GM19397 (cell line): ENCODE measurements at regions not wholly inside any gene's neighbourhood (a gene's known extent, or its start where the extent isn't known, plus 50 kb on each side); places are given as distances from the start of the nearest gene placed in this dataset.

ENCODE experiments used
- ATAC-seq: cut with Tn5 transposase; IDR thresholded peaks from one replicate; pipeline ENCODE4 v1.9.1; 2021; ENCODE audit warnings: mild to moderate bottlenecking, moderate library complexity; ENCODE audit not compliant: unreplicated experiment

DNA sequence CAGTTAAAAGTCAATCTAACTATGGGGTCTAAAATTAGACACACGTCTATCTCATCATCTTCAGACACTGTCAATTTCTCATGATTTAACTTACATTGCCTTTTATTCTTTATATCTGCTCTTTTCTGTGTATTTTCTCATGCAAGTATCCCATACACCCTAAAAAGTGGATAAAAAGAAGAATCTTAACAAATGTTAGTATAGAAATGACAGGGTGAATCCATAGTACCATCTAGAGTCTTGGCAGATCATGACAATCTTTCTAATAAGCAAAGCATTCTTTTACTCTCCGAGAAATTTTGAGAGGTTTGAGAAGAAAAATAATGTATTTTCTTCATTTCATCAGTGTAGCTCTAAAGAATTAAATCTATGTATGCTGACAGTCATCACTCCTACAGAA is 382.7 kb downstream of the C6orf118 start:
- no peak for ATAC-seq

- ATAC-seq = no peak
Observed at GRCh38 chr6:164925681-164926530, 383.5 kb downstream of the C6orf118 start.

DNA sequence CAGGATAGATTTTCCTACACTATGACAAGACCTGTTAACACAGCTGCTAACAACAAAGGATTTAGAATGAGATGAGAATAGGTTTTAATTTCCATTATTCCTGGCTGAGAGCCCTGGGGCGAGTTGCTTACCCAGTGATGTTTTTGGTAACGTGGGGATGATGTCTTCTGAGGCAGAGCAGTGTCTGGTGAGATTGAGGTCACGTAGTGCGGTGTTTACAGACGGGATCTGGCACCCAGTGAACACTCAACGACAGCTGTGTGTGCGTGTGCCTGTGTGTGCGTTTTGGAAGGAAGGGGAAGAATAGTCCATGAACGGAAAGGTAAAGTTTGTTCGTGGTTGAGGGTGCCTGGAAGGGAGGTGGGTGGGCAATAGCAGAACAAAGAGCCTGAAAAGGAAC is 384.7 kb downstream of the C6orf118 start:
- no peak for ATAC-seq

DNA sequence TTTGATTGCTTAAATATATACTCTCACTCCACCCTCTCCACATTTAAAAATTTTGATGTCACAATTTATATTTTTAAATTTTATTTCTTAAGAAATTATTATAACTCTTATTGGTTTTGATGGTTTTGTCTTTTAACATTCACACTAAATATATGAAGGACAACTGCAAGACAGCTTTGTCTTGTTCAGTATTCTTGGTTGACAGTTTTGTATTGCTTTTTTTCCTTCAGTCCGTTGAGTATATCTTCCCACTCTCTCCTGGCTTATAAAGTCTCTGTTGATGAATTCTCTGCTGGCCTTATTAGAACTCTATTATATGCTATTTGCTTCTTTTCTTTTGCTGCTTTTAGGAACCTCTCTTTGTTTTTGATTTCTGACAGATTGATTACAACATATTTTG is 392.2 kb downstream of the C6orf118 start:
- no peak for ATAC-seq

GRCh38 chr6:164916087-164916486 is 393.3 kb downstream of the C6orf118 start:
- no peak for ATAC-seq

DNA sequence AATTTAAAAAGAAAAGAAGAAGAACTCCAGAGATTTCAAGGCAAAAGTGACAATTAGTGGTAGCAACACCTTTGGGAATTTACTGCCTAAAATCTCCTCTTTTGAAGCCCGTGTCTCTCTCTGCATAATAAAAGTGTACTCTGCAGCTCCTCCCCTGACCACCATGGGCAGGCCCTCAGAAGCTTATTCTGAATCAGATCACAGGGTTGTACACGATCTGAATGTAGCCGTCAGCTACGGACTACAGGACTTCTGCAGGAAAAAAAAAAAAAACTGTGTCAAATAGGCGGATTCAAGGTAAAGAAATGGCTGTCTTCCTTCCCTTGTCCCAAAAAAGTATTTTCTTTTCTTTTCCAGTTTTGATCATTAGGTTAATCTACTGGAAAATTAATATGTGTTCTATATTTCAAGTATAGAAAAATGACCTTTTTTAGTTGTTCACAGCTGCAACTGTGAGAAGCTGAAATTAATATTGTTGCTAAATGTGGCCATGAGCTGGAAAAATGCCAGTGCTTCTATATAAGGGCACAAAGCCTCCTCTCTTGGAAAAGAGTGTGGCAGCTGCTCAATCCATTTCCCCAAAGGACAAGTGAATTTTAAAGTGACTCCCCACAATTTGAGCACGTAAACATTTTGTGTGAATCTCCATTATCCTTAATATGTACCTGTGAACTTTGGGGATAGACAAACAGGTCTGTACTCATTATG is 397.4 kb downstream of the C6orf118 start:
- no peak for ATAC-seq

DNA sequence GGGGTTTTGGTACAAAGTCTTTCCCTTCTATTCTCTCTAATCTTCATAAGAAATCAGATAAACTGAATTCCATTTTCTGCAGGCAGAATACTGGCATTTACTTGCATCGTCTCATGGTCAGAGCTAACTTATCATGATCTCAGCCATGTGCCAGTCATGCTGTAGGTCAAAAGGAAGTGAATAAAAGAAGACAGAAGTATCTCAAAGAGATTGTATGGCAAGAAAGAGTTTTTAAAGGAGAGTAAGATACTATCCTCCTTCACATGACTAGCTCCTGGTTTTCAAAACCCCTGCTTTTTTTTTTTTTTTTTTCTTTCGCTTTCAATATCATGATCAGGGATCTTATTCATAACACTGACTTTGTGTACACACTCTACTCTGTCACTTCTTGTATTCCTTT is 398.3 kb downstream of the C6orf118 start:
- no peak for ATAC-seq

DNA sequence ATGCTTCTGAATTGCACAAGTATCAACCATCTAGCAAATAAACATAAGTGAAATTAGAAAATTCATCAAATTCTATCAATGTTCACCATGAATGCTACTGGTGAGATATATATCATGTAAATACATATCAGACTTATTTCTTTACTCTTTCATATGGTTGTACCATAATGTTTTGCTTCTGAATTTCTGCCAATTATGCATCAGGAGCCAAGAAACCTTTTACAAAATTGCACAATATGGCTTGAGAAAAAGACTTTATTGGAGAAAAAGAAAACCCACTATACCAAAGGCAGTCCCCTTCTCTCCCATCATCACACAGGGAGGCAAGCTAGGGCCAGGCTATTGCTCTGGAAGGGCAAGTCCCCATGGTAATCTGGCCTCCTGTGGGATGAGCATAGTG is 402.6 kb downstream of the C6orf118 start:
- no peak for ATAC-seq

DNA sequence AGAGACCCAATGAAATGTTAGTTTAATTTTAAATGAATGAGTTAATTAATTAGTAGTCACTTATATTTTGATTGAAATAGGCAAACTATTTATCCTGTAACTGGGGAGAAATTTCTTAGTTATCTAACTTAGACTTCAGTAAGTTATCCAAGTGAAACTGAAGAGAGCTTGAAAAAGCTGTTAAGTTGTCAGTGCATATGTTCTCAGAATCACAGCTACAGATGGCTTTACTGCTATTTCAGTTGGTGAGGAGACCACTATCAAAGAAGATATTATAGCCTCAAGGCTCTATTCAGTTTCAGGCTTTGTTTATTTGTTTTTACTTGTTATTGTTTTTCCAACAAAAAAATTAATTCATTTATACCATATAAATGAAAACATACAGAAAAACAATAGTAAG is 404.1 kb downstream of the C6orf118 start:
- no peak for ATAC-seq

- no peak for ATAC-seq
Observed at GRCh38 chr6:164898412-164898811, 411.0 kb downstream of the C6orf118 start.

GRCh38 chr6:164897523-164898235 is 411.7 kb downstream of the C6orf118 start:
- no peak for ATAC-seq

- no peak for ATAC-seq
Observed at GRCh38 chr6:164889980-164890379, 419.4 kb downstream of the C6orf118 start.

GRCh38 chr6:164887660-164888059 is 421.7 kb downstream of the C6orf118 start:
- no peak for ATAC-seq

DNA sequence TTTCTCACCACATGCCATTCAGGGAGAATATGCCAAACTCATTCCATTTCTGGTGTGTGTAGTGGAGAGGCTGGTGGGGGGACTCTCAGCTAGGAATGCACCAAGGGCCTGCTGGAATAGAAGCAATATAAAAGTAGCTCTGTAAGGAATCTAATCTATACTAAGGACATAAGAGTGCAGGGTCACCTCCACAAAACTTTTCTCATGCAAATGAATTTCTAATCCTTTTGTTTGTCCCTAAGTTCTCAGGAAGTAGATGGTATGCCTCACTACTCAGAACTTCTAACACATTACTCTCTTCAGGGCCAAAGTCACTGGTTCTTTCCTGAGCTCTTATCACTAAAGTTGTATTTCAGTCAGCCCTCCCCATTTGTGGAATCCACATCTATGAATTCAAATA is 427.2 kb downstream of the C6orf118 start:
- no peak for ATAC-seq

DNA sequence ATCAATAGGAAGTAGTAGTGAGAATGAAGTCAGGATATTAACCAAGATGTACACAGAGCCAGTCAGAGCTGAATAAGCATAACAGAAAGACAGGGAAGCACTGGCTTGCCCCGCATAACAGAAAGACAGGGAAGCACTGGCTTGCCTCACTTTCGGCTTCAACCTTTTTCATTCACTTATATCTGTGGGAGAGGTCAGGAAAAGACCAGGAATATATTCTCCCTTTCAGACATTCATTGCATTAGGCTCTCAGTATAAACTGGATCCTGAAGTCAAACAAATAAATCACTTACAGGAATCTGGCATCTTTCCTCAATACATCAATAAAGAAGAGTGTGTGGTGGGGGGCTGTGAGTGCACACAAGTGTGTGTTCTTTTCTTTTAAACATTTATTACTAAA is 437.6 kb downstream of the C6orf118 start:
- ATAC-seq = no peak

DNA sequence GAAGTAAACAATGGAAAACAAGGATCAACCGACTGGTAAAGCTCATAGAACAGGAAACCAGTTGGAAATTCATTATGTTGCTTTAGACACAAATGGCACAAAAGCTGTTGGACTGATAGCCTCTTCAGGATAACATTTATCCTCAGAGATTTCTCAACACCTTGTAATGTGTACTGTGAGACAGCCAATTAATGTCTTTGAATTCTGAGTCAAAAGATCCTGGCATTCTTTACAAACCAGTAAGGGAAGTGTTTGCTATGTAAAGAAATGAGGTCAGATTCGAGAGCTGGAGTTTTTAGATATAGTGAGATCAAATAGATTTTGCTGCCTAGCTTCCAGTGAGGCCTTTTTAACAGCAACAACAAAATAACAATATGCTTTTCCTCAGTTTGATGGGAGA is 439.2 kb downstream of the C6orf118 start:
- ATAC-seq = no peak

- no peak for ATAC-seq
Observed at GRCh38 chr6:164861967-164862366, 447.4 kb downstream of the C6orf118 start.

- no peak for ATAC-seq
Observed at GRCh38 chr6:164859816-164860215, 449.6 kb downstream of the C6orf118 start.

DNA sequence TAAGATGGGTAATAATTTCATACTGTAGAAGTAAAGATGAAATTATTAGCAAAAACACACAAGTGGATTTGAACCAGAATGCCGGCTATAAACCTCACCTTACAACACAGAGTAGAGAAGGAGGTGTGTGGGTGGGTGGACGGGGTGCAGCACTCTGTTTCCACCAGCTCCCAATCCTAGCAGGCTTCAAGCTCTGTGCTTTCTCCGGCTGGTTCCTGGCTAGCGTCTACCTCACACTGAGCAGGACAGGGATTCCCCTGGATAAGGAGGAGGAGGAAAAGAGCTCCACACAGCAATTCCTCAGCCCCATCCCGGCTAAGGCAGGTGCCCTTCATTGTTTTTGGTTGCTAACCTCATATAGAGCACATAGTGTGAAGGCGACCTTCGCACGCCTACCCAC is 453.3 kb downstream of the C6orf118 start:
- no peak for ATAC-seq

- ATAC-seq = no peak
Observed at GRCh38 chr6:164855281-164855680, 454.1 kb downstream of the C6orf118 start.

DNA sequence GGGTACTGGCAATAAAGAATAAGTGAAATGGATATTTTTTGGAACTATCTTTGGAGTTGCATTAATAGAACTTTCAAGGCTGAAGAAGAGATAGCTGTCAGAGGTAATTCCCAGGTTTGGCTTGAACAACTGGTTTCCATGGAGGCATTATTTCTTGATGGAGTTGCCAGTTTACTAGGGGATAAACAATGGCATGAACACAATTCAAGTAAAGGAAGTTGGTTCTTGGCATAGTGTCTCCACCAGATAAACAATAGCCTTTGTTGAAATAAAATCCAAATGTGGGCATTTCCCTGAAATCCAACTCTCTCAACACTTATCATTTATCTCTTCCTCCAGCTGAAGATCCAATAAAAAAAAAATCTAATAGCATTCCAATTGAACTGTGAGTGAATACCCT is 454.9 kb downstream of the C6orf118 start:
- no peak for ATAC-seq

- ATAC-seq = no peak
Observed at GRCh38 chr6:164845773-164846172, 463.6 kb downstream of the C6orf118 start.
